Cerebellar nuclear complex (tissue), 1 donor: ENCODE measurements at regions not wholly inside any gene's neighbourhood (a gene's known extent, or its start where the extent isn't known, plus 50 kb on each side); places are given as distances from the start of the nearest gene placed in this dataset.

Source experiments
- DNase-seq, 2 experiments: peaks; one replicate each; lab custom pipeline; 2025; lab: John Stamatoyannopoulos, UW

DNA sequence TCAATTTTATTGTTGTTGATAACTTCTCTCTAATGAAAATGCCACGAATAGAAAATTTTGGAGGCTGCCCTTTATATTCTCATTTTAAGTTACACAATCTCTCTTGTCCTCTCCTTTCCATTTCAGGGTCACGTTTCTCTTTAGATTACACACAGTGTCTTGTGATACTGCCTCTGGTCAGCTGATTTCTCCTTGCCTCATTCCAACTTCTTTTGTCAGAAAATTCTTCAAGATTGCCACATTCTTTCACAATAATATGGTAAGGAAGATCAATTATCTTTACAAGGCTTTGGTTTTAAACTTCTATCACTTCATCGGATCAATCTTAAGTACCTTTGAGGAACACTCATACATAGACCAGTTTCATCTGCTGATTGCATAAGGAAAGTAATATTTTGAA lies 370.3 kb downstream of the RFPL4B start:
- DNase-seq: no peak

DNA sequence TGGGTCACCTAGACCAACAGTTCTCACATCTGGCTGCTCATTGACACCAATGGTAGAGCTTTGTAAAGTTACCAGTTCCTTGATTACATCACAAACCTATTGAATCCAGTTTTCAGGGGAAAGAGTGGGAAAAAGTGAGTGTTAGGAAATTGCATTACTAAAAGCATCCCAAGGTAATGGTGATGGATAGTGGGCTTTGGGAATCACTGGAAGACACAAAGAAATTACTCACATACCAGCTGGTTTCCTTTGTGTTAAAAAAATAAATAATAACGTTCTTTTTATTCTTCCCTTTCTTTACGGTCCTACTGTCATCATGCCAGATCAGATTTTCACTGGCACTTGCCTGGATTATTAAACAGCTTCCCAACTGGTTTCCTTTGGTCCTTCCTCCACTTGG lies 370.7 kb downstream of the RFPL4B start:
- no peak for DNase-seq

DNA sequence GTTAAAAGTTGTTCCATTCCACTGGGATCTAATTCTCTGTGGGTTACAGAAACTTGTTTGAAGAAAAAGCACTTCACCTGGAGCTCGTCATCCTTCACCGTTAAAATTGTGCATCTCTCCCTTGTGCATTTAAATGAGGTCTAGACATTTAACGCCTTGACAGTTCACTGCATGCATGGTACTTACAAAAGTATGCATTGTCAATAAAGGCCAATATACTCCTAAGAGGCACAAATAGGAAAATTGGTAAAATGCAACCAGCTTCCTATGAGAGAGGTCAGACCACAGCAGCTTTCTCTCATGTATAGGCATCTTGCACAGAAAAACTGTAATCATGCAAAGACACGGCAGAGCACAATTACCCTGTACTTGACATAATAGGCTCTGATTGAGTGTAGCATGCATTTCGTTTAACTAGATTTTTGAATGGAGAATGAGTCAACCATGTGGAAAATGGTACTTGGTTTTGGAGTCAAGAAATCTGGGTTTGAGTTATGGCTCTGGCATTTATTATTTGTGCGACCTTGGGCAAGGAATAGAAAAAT lies 378.5 kb downstream of the RFPL4B start:
- no peak for DNase-seq

DNA sequence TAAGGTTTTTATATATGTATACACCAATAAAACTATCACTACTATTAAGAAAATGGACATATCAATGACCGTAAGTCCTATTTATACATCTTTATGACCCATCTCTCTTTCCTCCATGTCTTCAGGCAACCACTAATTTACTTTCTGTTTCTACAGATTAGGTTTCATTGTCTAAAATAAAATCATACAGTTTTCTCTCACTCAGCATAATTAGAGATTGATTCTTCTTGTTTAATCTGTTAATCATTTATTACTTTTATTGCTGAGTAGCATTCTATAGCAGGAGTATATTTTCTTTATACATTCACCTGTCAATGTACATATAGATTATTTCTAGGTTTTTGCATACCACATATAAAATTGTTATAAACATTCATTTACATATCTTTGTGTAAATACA lies 388.0 kb downstream of the RFPL4B start:
- DNase-seq: no peak

DNA sequence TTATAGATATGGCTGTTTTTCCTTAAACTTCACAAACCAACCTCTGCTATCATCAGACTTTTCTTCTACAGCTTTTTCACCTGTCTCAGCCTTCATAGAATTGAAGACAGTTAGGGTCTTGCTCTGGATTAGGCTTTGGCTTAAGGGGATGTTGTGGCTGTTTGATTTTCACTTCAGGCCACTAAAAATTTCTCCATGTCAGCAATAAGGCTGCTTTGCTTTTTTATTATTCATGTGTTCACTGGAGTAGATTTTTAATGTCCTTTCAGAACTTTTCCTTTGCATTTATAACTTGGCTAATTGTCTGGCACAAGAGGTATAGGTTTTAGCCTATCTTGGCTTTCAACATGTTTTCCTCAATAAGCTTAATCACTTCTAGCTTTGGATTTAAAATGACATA lies 392.6 kb downstream of the RFPL4B start:
- DNase-seq: no peak

DNA sequence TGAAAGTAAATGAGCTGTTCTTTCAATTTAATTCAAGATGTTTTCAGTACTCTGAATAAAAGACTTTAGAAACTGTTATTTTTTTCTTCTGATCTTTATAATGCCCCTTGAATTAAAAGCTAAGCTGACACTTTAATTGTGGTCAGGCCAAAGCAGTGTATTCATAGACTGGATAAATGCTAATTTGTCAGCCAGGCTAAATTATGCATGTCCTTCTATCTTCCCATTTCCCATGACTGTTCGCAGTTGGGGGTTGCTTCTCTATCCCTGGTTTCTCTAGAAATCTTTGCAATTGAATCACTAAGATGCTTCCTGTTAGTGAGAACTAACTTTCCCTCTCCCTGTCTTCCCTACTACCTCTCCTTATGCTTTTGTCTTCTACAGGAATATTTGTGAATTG lies 396.2 kb downstream of the RFPL4B start:
- DNase-seq: no peak

DNA sequence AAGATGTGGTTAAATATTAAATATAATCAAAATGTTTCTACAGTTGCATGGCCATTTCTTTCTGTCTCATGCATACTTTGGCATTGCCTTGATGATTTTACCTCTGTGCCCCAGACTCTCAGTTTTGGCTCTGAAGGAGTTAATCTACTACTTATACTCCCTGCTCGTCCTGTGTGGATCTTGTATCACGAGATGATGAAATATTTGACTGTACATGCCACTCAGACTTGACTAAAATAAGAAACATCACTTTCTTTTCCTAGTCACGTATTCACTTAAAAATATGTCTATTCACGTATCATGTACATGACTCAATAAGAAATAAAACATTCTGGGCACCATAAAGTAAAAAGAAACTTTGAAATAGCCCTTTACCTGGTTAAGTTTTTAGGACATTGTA lies 397.7 kb downstream of the RFPL4B start:
- DNase-seq: no peak

DNA sequence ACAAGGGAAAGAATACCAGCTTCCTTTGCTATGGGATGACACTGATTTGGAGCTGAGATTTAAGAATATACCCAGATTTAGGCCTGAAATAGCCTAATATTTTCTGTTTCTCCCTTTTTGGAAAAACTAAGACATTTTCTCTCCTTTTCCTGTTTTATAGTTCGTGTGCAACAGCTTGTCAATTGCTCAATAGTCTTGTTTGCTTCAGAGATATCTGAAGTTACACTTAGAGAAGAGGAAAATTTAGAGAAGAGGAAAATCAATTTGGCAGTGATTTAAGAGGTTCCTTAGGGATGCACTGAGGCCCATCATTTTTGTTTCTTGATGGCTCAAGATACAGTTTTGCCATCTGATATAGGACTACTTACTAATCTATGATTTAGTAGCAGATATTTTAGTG lies 398.6 kb downstream of the RFPL4B start:
- no peak for DNase-seq

DNA sequence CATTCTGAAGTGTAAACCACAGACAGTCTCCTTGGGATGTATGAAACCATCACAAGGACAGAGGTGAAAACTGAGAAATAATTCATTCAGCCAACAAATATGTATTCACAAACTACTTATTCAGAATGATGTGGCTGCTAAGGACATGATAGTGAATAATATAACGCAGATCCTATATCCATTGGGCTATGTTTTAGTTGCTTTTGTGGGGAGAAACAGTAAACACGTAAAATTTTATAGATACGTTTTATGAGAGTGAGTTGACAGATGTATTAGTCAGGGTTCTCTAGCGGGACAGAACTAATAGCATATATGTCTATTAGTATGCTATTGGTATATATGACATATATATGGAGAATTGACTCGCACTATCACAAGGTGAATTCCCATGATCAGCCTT lies 402.5 kb downstream of the RFPL4B start:
- DNase-seq: no peak

DNA sequence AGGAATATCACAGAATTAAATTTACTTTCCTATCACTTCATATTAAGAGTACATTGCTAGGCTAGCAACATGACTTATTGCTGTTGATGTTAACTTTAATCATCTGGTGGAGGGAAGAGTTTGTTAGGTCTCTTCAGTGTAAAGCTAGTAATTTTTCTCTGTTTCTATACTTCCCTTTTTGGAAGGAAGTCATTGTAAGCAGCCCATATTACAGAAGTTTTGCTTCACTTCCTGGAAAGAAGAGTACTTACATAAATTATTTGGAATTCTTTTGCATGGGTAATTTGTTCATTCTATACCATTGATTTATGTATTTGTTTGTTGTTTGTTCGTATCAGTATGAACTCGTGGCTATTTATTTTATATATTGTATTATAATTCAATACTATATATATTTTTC lies 405.2 kb downstream of the RFPL4B start:
- DNase-seq: no peak

DNA sequence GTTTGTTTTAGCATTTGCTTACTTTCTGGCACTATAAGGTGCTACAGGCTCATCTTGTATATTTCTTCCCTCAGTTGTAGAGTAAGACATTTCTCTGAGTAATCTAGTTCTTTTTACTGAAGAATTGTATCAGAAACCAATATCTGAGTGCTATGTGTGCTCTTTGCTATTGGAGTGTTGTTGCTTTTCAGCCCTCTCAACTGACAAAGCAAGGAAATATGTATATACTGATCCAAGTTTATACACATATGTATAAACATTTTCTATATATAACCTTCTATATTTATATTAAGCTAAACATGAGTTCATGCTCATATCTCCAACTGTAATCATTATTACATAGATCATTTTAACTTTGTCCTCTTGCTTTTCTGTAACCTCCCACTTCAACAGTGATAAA lies 405.7 kb downstream of the RFPL4B start:
- no peak for DNase-seq

DNA sequence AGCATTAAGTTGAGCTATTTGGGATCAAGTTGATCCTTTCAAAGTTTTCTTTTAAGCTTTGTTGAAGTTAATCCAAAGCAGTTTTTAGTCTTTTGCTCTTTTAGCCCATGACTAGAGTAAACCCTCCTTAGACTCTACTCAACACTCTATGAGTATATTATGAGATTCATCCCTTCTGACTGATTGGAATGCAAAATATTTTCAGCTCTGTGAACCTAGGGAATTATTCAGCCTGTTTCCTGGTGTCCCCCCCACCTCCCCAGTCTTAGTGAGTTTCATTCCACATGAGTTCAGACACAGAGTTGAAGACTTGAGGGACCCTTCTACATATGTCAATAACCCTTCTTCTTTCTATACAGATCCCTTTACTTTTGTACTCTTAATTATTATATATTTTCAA lies 413.7 kb downstream of the RFPL4B start:
- no peak for DNase-seq

DNA sequence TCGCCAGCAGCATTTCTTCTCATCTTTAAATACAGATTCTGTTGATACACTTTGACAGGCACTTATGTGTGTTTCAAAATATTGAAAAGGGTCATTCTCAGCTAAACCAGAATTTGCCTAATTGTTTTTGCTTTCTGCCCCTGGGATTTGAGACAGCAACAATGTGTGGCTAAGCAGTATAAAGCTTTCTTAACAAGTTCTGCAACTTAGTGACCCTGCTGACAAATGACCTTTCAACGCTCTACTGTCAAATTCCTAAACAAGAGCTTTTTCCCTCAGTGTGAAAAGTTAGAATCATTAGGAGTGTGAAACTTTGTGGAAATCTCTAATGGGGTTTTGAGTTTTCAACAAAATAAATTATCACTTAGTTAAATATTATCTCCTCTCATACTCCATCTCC lies 414.6 kb downstream of the RFPL4B start:
- DNase-seq: no peak

DNA sequence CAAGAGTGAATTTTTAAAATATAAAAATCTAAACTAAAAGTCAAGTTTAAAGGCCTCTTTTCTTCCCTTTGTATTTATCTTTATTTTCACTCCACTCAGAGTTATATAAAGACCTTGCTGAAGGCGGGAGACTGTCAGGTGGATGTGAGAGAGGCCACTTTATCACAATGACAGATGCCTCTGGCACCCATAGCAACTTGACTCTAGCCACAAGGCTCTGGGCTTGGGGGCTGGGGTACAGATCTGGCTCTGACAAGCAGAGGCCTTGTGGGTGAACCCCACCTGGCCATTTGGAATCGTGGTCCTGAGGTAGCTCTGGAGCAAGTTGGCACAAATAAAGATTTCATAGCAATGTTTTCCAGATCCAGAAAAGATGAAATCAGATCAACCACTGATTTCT lies 417.2 kb downstream of the RFPL4B start:
- no peak for DNase-seq

DNA sequence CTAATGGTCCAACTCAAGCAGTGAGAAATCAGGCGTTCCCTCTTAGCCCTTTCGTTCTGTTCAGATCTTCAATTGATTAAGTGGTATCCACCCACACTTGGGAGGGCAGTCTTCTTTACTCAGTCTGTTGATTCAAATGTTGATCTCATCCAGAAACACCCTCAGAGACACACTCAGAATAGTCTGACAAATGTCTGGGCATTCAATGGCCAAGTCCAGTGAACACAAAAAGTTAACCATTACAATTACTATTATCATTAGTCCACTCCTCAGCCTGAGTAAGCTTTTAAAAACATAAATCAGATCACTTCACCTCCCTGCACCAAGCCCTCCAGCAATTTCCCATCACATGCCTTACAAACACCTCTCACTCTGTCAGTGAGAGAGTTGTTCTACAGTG lies 423.2 kb downstream of the RFPL4B start:
- DNase-seq: no peak

DNA sequence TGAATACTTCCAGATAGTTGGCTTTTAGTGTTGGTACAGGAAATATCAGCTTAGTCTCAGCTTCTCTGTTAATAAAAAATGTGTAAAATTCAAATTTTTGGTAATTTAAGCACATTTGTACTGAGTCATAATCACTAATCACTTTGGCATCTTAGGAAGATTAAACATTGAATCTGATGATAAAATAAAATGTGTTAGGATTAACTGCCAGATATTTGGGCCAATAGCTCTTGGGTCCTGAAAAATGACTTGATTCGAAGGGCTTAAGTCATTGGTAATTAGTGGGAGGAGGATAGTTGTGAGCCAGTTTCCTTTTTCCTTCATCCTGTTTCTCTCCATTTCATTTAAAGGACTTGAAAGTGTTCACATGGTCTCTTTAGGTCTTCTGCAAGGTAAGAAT lies 426.1 kb downstream of the RFPL4B start:
- no peak for DNase-seq

DNA sequence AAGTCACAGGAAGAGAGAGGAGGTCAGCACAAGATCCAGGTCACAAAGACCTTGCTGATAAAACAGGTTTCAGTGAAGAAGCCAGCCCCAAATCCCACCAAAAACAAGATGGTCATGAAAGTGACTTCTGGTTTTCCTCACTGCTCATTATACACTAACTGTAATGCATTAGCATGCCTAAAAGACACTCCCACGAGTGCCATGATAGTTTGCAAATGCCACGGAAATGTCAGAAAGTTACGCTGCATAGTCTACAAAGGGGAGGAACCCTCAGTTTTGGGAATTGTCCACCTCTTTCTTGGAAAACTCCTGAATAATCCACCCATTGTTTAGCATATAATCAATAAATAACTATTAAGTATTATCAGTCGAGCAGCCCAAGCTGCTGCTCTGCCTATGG lies 427.2 kb downstream of the RFPL4B start:
- DNase-seq: no peak

DNA sequence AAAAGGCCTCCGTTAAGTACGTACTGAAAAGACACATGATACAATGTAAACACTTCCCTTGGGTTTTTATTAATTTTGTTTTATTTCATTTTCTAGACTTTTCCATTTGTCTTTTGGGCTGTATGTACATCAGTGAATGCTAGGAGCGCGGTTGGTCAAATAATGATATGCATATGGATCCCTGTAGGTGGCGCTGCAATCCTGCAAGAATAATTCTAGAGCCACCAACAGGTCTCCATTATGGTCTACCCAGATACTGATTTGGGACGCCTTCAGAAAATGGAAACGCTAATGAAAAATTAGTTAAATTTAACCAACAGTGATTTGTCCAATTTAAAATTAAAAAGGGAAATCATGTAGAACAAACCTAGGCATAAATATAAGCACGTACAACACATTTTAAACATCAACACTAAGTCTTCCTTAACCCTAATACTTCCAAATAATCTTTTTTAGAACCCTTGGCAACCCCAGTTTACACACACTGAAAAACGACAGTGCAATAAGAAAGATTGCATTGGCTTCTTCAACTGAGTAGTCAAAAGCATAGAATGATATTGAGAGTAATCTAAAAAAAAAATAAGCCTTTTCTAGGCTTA lies 433.5 kb downstream of the RFPL4B start:
- peak in 1 of 2 experiments; percentile 24 for DNase-seq

DNA sequence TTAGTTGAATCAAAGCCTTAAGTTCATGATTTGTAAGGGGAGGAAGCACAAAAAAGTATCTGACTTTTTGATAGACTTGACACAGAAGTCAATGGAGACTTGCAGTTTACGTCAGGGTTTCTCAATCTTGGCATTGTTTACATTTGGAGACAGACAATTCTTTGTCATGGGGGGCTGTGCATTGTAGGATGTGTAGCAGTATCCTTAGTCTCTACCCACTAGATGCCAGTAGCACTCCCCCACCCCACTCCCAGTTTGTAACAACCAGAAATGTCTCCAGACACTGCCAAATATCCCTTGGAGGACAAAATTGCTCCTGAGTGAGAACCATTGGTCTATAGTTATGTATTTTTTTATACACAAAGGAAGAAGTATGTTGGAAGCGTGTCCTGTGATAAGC lies 434.1 kb downstream of the RFPL4B start:
- DNase-seq: no peak

DNA sequence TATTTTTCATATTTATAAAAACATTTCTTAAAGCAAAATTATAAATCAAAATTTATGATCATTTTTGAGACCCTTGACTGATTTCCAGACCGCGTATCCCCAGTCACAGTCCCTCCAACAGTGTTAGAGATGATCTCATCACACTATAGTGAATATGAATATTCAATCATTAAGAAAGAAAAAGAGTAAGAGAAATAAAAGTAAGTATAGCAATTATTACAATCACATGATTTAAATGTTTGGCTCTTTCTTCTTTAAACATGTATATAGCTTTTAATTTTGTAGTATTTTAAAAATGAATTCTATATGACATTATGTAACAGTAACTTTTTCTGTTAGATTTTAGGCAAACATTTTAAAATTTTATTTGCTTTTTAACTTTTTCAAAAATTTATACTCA lies 438.3 kb downstream of the RFPL4B start:
- no peak for DNase-seq

DNA sequence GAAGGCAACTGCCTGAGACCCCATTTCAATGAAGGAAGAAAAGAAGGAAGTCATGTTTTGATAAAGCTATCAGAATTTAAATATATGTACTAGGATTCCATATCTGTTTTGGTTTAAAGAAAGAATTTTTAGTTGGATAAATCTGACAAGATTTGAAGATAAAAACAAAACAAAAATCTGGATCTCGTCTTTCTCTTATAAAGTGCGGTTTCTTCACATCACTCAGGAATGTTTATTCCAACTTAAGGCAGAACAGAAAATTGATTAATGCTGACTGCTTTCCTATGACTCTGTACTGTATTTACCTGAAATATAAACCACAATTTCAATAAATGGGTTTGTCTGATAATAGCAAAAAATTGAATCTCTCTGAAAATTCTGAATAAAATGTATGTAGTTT lies 439.7 kb downstream of the RFPL4B start:
- DNase-seq: no peak

DNA sequence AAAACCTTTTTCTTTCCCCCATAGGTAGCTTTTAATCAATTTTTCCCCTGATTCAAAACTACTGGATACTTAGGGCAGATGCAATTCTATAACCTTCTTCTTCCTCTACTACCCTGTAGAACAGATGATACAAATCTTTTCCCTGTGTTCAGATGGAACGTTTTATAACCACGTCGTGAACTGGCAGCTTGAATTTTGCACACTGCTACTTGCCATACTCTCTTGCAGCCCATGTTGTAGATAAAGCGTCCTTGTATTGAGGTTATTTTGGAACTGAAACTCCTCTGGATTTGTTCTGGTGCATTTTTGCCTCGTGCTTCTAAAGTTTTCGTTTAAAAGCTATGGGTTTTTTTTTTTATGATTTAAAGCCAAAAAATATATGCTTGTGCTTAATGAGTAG lies 440.2 kb downstream of the RFPL4B start:
- no peak for DNase-seq

DNA sequence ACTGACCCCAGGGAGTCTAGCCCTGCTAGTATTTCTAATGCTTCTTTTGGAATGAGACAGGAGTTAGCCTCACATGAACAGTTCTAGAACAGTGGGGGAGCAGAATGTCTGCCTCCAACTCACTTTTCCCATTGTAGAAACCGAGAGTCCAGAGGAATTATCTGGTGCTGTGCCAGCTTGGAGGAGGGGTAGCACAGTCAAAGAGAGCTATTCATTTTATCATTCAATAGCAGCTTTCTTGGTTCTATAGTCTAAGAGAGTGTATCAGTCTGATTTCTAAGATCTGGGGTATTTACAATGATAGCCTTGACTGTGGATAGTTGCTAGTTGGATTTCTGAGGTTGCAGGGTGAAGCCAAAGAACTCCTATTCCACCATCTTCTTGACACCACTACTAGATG lies 448.2 kb downstream of the RFPL4B start:
- no peak for DNase-seq

DNA sequence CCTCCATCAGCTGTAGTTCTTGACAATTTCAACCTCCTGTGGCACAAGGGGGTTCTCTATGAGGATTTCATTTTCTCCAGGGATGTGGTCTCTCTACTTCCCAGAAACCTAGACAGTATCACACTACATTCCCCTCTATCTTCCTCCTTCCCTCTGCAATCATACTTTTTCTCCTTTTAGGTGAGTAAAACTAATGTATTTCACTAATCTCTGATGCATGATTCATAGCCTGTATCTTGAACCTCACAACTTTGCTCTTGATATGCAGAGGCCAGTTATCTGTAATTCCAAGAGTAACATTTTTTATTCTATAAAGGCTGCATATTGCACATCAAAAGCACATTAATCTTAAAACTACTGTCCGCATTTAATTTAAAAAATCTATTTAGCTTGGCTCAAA lies 449.6 kb downstream of the RFPL4B start:
- DNase-seq: no peak

DNA sequence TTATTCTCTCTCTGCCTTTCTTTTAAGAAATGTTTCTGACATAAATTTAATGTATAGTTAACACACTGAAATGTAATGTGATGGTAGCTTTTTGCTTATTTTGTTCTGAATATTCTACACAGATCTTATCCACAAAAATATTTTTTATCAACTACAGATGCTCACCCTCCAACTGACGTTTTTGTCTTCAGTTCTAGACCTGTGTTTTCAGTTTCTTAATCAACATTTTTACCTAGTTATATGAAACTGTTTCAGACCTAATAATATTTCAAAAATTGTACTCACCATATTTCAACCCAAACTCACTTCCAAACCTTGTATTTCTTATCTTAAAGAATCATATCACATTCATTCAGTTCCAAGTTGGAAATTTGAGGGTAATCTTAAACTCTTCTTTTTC lies 452.8 kb downstream of the RFPL4B start:
- no peak for DNase-seq
